PC-9 (cell line): ENCODE measurements at regions not wholly inside any gene's neighbourhood (a gene's known extent, or its start where the extent isn't known, plus 50 kb on each side); places are given as distances from the start of the nearest gene placed in this dataset.

ENCODE experiments used
- BruUV-seq: library from RNA; stranded (reverse); fragments of 400-500 nt; replicated peaks from 2 replicates; lab custom pipeline; 2021; lab: Mats Ljungman, UMichigan
- CTCF ChIA-PET: fragments of 300-600 bp; sonication (Branson Sonifier 250); formaldehyde crosslinking; loops from one replicate; lab custom pipeline; 2022; ENCODE audit warnings: antibody characterized with exemption; lab: Charles Lee
- POLR2A ChIA-PET: fragments of 300-600 bp; sonication (Branson Sonifier 250); formaldehyde crosslinking; loops from one replicate; lab custom pipeline; 2022; ENCODE audit warnings: antibody characterized with exemption; ENCODE audit not compliant: unreplicated experiment; lab: Charles Lee
- DNase-seq, 2 experiments: peaks; one replicate each; pipeline versions ENCODE4 v3.0.0 to v3.0.0-alpha.2; 2015 to 2022; ENCODE audit warnings: mixed read lengths in 1 of 2
- H2AFZ ChIP-seq: fragments of 200-600 bp; sonication (generic); 2 replicates; pipeline ENCODE4 v1.8.1; 2017; ENCODE audit warnings: antibody characterized with exemption
- H3F3A ChIP-seq: fragments of 200-600 bp; sonication (generic); 2 replicates; pipeline ENCODE4 v1.8.1; 2017; ENCODE audit warnings: antibody characterized with exemption, mild to moderate bottlenecking, low read depth; ENCODE audit not compliant: insufficient read depth
- H3K27ac ChIP-seq: fragments of 200-600 bp; sonication (generic); 2 replicates; pipeline ENCODE4 v1.6.1; 2016; ENCODE audit warnings: mixed run types
- H3K27me3 ChIP-seq: fragments of 200-600 bp; sonication (generic); 2 replicates; pipeline ENCODE4 v1.6.1; 2016; ENCODE audit warnings: low read depth, mixed run types; ENCODE audit not compliant: insufficient read depth
- H3K36me3 ChIP-seq: fragments of 200-600 bp; sonication (generic); 2 replicates; pipeline ENCODE4 v1.6.1; 2016; ENCODE audit warnings: low read depth, mixed run types
- H3K4me1 ChIP-seq: fragments of 200-600 bp; sonication (generic); replicated peaks from 2 replicates; pipeline ENCODE4 v1.6.1; 2016; ENCODE audit warnings: mixed run types; ENCODE audit not compliant: insufficient read depth
- H3K4me2 ChIP-seq: fragments of 200-600 bp; sonication (generic); 2 replicates; pipeline ENCODE4 v1.6.1; 2017; ENCODE audit warnings: mixed run types
- H3K4me3 ChIP-seq: fragments of 200-600 bp; sonication (generic); 2 replicates; pipeline ENCODE4 v1.6.1; 2016; ENCODE audit warnings: mixed run types
- H3K79me2 ChIP-seq: fragments of 200-600 bp; sonication (generic); 2 replicates; pipeline ENCODE4 v1.6.1; 2017; ENCODE audit warnings: low read depth, mixed run types
- H3K9me2 ChIP-seq: fragments of 200-600 bp; sonication (generic); 2 replicates; pipeline ENCODE4 v1.8.1; 2017; ENCODE audit warnings: mild to moderate bottlenecking; ENCODE audit not compliant: insufficient read depth
- H3K9me3 ChIP-seq: fragments of 200-600 bp; sonication (generic); 2 replicates; pipeline ENCODE4 v1.8.1; 2016; ENCODE audit warnings: low read depth; ENCODE audit not compliant: insufficient read depth
- H4K20me1 ChIP-seq: fragments of 200-600 bp; sonication (generic); 2 replicates; pipeline ENCODE4 v1.8.1; 2017; ENCODE audit not compliant: insufficient read depth
- EZH2 ChIP-seq: fragments of 200-600 bp; sonication (generic); IDR thresholded peaks from 2 replicates; pipeline ENCODE4 v1.8.0; 2017; ENCODE audit warnings: antibody characterized with exemption, low read depth
- intact Hi-C: fragments of 100-400 bp; cut with micrococcal nuclease; formaldehyde crosslinking; loops from one replicate; pipeline ENCODE4 v1.10.0; 2022; ENCODE audit not compliant: unreplicated experiment
- TF ChIP-seq, protein P1 (sequence below): fragments of 200-600 bp; sonication (generic); conservative IDR thresholded peaks from 2 replicates; pipeline ENCODE4 v1.6.1; 2017; ENCODE audit warnings: mixed run types, antibody characterized with exemption, mild to moderate bottlenecking, moderate library complexity

DNA sequence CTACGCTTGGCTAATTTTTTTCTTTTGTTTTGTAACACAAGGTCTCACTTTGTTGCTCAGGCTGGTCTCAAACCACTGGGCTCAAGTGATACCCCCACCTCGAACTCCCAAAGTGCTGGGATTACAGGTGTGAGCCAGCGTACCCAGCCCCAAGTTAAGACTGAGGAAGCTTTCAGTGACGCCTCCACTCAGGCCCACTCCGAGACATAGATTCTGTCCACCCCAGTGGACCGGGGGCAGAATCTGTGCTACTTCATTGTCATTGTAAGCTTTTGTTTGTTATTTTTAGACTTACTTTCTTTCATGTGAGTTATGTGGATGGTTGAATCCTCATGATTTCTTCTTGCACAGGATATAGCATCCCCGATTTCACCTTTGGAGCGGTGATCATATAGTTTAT is 156.9 kb upstream of the TSHZ3 start:
- no peak overlapping the region for H3K4me3 ChIP-seq

DNA sequence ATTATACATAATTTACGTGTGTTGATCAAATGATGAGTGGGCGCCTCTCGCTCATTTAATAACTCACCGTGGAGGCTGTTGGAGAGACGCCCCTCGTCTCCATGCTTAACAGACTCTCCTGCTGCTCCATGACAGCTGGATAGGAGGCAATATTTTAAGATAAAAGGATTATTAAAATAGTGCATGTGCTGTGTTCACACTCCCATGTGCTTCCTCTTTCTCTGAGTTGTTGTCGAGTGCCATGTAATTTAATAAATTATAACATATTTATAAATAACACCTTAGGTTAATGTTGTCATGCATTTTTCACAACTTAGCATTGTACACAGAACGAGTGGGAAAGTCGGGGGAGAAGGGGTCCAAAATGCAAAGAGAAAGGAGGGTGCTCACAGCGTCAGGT is 161.4 kb upstream of the TSHZ3 start:
- BruUV-seq, result no TSS peak
- no peak for DNase-seq
- H3K4me1 ChIP-seq, result no peaks in the 10 kb centered on the region
- H3K9me3 ChIP-seq, result no peaks in the 10 kb centered on the region
- no peak overlapping the region for H3K4me2 ChIP-seq
- intact Hi-C loops, result no loop called here
- no peaks in the 10 kb centered on the region for H3K36me3 ChIP-seq
- POLR2A ChIA-PET, result no interaction called here
- no peak overlapping the region for H3K27ac ChIP-seq
- H3K79me2 ChIP-seq, result no peaks in the 10 kb centered on the region
- H3K9me2 ChIP-seq, result no peaks in the 10 kb centered on the region
- TF ChIP-seq, protein P1, sequence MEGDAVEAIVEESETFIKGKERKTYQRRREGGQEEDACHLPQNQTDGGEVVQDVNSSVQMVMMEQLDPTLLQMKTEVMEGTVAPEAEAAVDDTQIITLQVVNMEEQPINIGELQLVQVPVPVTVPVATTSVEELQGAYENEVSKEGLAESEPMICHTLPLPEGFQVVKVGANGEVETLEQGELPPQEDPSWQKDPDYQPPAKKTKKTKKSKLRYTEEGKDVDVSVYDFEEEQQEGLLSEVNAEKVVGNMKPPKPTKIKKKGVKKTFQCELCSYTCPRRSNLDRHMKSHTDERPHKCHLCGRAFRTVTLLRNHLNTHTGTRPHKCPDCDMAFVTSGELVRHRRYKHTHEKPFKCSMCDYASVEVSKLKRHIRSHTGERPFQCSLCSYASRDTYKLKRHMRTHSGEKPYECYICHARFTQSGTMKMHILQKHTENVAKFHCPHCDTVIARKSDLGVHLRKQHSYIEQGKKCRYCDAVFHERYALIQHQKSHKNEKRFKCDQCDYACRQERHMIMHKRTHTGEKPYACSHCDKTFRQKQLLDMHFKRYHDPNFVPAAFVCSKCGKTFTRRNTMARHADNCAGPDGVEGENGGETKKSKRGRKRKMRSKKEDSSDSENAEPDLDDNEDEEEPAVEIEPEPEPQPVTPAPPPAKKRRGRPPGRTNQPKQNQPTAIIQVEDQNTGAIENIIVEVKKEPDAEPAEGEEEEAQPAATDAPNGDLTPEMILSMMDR, result no peak
- TF ChIP-seq EZH2, result no peak
- no peaks in the 10 kb centered on the region for H4K20me1 ChIP-seq
- H3F3A ChIP-seq, result no peaks in the 10 kb centered on the region
- no peak overlapping the region for H2AFZ ChIP-seq
- no peak overlapping the region for H3K4me3 ChIP-seq
- CTCF ChIA-PET, result no interaction called here
- peaks cover 49% of the 10 kb centered on the region for H3K27me3 ChIP-seq

More for the DNA sequence above, 156.9 kb upstream of the TSHZ3 start:
- ChIA-PET CTCF (no interaction called here), POLR2A (no interaction called here)
- no TSS peak for BruUV-seq
- Histone ChIP-seq H3K79me2 (no peaks in the 10 kb centered on the region), H3K36me3 (no peaks in the 10 kb centered on the region), H4K20me1 (no peaks in the 10 kb centered on the region), H3K27ac (no peak overlapping the region), H3K9me3 (no peaks in the 10 kb centered on the region), H3K27me3 (peaks cover 54% of the 10 kb centered on the region), H3F3A (no peaks in the 10 kb centered on the region), H3K9me2 (no peaks in the 10 kb centered on the region), H3K4me1 (no peaks in the 10 kb centered on the region), H3K4me2 (no peak overlapping the region), H2AFZ (no peak overlapping the region)
- intact Hi-C loops, result no loop called here
- TF ChIP-seq EZH2, result no peak
- TF ChIP-seq, protein P1, result no peak
- DNase-seq, result no peak

DNA sequence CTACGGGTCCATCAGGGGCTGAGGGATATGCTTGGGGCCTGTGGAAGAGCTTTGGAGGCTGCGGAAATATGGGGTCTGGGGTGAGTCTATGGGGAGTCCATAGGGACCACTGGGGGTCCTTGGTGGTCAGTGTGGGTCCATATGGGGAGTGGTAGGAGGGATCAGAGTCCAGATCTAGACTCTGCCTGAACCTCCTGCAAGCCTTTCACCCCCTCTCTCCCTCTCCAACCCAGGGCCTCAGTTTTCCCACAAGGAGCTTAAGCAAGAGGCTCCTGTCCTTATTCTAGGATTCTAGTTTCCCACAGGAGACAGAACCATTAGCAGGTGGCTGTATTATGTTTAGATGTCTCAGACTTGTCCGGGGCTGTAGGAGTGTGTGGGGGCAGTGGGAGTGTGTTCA is 161.9 kb upstream of the TSHZ3 start:
- H3K4me3 ChIP-seq, result no peak overlapping the region
- no peak overlapping the region for H3K27ac ChIP-seq
- intact Hi-C loops, result no loop called here
- BruUV-seq, result no TSS peak
- no peaks in the 10 kb centered on the region for H3K4me1 ChIP-seq
- TF ChIP-seq EZH2, result no peak
- TF ChIP-seq, protein P1, result no peak
- H2AFZ ChIP-seq, result no peak overlapping the region
- no peaks in the 10 kb centered on the region for H3F3A ChIP-seq
- H3K27me3 ChIP-seq, result peaks cover 49% of the 10 kb centered on the region
- no peaks in the 10 kb centered on the region for H3K36me3 ChIP-seq
- no peaks in the 10 kb centered on the region for H3K9me3 ChIP-seq
- POLR2A ChIA-PET, result no interaction called here
- CTCF ChIA-PET, result no interaction called here
- DNase-seq, result no peak
- no peaks in the 10 kb centered on the region for H3K9me2 ChIP-seq
- H4K20me1 ChIP-seq, result no peaks in the 10 kb centered on the region
- H3K79me2 ChIP-seq, result no peaks in the 10 kb centered on the region
- H3K4me2 ChIP-seq, result no peak overlapping the region
